Gastrocnemius medialis (tissue), 4 donors: ENCODE measurements at regions not wholly inside any gene's neighbourhood (a gene's known extent, or its start where the extent isn't known, plus 50 kb on each side); places are given as distances from the start of the nearest gene placed in this dataset.

Source experiments
- POLR2A ChIP-seq, 2 donors: fragments of 450-650 bp; IDR thresholded peaks; one replicate each; pipeline ENCODE4 v1.6.1; 2017; ENCODE audit warnings: antibody characterized with exemption in 2 of 2, mild to moderate bottlenecking in 2 of 2, moderate library complexity in 2 of 2
- TF ChIP-seq, protein P1 (sequence below), 5 experiments: fragments of 450-650 bp in 3 of 5; fragments of 200-600 bp in 2 of 5; sonication (generic) in 2 of 5; IDR thresholded peaks in 4 of 5; conservative IDR thresholded peaks in 1 of 5; 1 replicate in 4 of 5; 2 replicates in 1 of 5; pipeline ENCODE4 v1.5.1; 2016 to 2019; ENCODE audit warnings: antibody characterized with exemption in 5 of 5, mild to moderate bottlenecking in 3 of 5, moderate library complexity in 3 of 5

DNA sequence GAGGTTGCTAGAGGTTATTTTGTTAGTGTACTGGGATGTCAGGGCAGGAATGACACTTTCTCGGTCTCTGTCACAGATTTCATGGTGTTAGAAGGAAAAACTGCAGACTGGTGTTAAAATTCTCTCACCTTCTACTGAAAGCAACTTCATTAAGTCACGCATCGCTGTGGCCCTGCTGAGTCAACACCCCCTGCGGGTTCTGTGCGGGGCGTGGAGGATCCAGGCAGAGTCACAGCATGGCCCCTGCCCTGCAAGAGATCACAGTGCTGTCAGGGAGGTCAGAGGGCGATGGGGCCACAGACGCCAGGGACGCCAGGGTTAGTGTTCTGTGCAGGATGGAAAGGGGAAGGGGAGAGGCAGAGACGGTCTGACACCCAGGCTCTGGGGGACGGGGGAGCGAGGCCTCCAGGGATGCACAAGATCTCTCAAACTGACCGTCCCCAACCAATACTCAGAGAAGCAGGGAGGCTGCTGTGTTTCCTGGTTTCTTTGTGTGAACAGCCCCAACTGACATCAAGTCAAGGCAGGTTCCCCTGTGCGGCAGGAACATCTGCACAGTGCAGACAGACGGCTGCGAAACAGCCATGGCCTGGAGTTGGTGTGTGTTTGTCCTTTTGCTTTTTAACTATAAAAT is 354.9 kb upstream of the SALL3 start:
- TF ChIP-seq, protein P1, sequence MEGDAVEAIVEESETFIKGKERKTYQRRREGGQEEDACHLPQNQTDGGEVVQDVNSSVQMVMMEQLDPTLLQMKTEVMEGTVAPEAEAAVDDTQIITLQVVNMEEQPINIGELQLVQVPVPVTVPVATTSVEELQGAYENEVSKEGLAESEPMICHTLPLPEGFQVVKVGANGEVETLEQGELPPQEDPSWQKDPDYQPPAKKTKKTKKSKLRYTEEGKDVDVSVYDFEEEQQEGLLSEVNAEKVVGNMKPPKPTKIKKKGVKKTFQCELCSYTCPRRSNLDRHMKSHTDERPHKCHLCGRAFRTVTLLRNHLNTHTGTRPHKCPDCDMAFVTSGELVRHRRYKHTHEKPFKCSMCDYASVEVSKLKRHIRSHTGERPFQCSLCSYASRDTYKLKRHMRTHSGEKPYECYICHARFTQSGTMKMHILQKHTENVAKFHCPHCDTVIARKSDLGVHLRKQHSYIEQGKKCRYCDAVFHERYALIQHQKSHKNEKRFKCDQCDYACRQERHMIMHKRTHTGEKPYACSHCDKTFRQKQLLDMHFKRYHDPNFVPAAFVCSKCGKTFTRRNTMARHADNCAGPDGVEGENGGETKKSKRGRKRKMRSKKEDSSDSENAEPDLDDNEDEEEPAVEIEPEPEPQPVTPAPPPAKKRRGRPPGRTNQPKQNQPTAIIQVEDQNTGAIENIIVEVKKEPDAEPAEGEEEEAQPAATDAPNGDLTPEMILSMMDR (IDR thresholded peaks at IDR 0.05 in 4 of 5, conservative IDR thresholded peaks at IDR 0.05 in 1 of 5): no peak
- no peak for TF ChIP-seq POLR2A (IDR thresholded peaks at IDR 0.05)
